Trophoblast cell (in vitro differentiated cells and primary cell): ENCODE measurements at regions not wholly inside any gene's neighbourhood (a gene's known extent, or its start where the extent isn't known, plus 50 kb on each side); places are given as distances from the start of the nearest gene placed in this dataset.

Experiments used
- DNase-seq, 2 donors: peaks; one replicate each; pipeline ENCODE4 v3.0.0-alpha.2; 2016
- H2AFZ ChIP-seq: 2 replicates; pipeline ENCODE4 v1.6.1; 2013; ENCODE audit warnings: low read length, moderate library complexity, mild to moderate bottlenecking; ENCODE audit not compliant: insufficient read depth, poor library complexity
- H2AK5ac ChIP-seq: 2 replicates; pipeline ENCODE4 v1.6.1; 2013; ENCODE audit warnings: mild to moderate bottlenecking, low read length
- H2BK120ac ChIP-seq: 2 replicates; pipeline ENCODE4 v1.6.1; 2013; ENCODE audit warnings: low read length, mild to moderate bottlenecking, moderate library complexity; ENCODE audit not compliant: insufficient read depth, poor library complexity
- H2BK12ac ChIP-seq: 2 replicates; pipeline ENCODE4 v1.6.1; 2013; ENCODE audit warnings: mild to moderate bottlenecking, low read length, moderate library complexity
- H2BK5ac ChIP-seq: 2 replicates; pipeline ENCODE4 v1.6.1; 2013; ENCODE audit warnings: low read length, low read depth, moderate library complexity, mild to moderate bottlenecking; ENCODE audit not compliant: poor library complexity
- H3K14ac ChIP-seq: 2 replicates; pipeline ENCODE4 v1.6.1; 2013; ENCODE audit warnings: mild to moderate bottlenecking, low read length
- H3K18ac ChIP-seq: 2 replicates; pipeline ENCODE4 v1.6.1; 2013; ENCODE audit warnings: mild to moderate bottlenecking, low read length
- H3K23ac ChIP-seq: 2 replicates; pipeline ENCODE4 v1.6.1; 2013; ENCODE audit warnings: low read length
- H3K27ac ChIP-seq: 2 replicates; pipeline ENCODE4 v1.5.1; 2013; ENCODE audit warnings: low read depth, mild to moderate bottlenecking, inconsistent platforms, low read length, moderate library complexity
- H3K27me3 ChIP-seq: 2 replicates; pipeline ENCODE4 v1.6.1; 2013; ENCODE audit warnings: inconsistent platforms, mild to moderate bottlenecking, low read length, moderate library complexity; ENCODE audit not compliant: insufficient read depth
- H3K36me3 ChIP-seq, 2 experiments: 1 replicate in 1 of 2; 2 replicates in 1 of 2; pipeline ENCODE4 v1.6.1; 2013; ENCODE audit warnings: low read length in 2 of 2, mild to moderate bottlenecking in 2 of 2, moderate library complexity in 1 of 2; ENCODE audit not compliant: insufficient read depth in 2 of 2, control insufficient read depth in 1 of 2
- H3K4ac ChIP-seq: 2 replicates; pipeline ENCODE4 v1.6.1; 2013; ENCODE audit warnings: low read depth, mild to moderate bottlenecking, low read length, moderate library complexity
- H3K4me1 ChIP-seq, 2 experiments: 1 replicate in 1 of 2; 2 replicates in 1 of 2; pipeline ENCODE4 v1.6.1; 2013; ENCODE audit warnings: low read length in 2 of 2, mild to moderate bottlenecking in 2 of 2, moderate library complexity in 1 of 2; ENCODE audit not compliant: insufficient read depth in 2 of 2, control insufficient read depth in 1 of 2
- H3K4me2 ChIP-seq: 2 replicates; pipeline ENCODE4 v1.6.1; 2013; ENCODE audit warnings: inconsistent platforms, mild to moderate bottlenecking, low read length, moderate library complexity
- H3K4me3 ChIP-seq: 2 replicates; pipeline ENCODE4 v1.5.1; 2013; ENCODE audit warnings: mild to moderate bottlenecking, low read depth, low read length, inconsistent platforms
- H3K79me1 ChIP-seq: one replicate; pipeline ENCODE4 v1.6.1; 2013; ENCODE audit warnings: low read length
- H3K79me2 ChIP-seq: 2 replicates; pipeline ENCODE4 v1.6.1; 2013; ENCODE audit warnings: low read length, mild to moderate bottlenecking; ENCODE audit not compliant: control insufficient read depth, insufficient read depth, poor library complexity
- H3K9ac ChIP-seq: 2 replicates; pipeline ENCODE4 v1.6.1; 2013; ENCODE audit warnings: mild to moderate bottlenecking, low read length
- H3K9me3 ChIP-seq: 2 replicates; pipeline ENCODE4 v1.6.1; 2013; ENCODE audit warnings: low read depth, mild to moderate bottlenecking, control low read depth, inconsistent platforms, low read length; ENCODE audit not compliant: insufficient read depth
- H4K12ac ChIP-seq: 2 replicates; pipeline ENCODE4 v1.6.1; 2013; ENCODE audit warnings: low read depth, mild to moderate bottlenecking, low read length, moderate library complexity
- H4K8ac ChIP-seq: 2 replicates; pipeline ENCODE4 v1.6.1; 2013; ENCODE audit warnings: low read depth, mild to moderate bottlenecking, low read length, moderate library complexity
- H4K91ac ChIP-seq: one replicate; pipeline ENCODE4 v1.6.1; 2013; ENCODE audit warnings: low read depth, mild to moderate bottlenecking, low read length, moderate library complexity
- WGBS: extraction: QIAGEN DNeasy Blood & Tissue Kit; methylation state at CpG from one replicate; pipeline ENCODE4 v1.1.7; 2013; ENCODE audit warnings: missing lambda C conversion rate; ENCODE audit not compliant: insufficient read length, insufficient coverage; ENCODE audit errors: extremely low coverage; 5-methylcytosine and 5-hydroxymethylcytosine counted together

DNA sequence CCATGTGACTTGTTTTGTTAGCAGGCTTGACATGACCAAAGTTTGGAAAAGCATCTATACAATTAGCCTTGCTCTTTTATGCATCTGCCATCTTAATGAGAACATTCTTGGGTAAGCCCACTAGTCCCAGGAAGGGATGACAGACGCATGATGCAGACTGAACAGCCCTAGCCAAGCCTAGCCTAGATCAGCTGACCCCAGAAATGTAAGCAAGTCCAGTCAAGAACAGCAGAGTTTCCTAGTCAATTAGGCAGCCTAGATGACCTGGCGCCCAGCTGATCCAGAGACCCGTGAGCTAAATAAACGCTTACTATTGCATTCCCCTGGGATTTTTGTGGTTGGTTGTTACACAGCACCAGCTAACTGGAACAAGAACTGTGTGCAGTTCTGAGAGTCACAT is 457.9 kb downstream of the BCOR start:
- no peaks in the 10 kb centered on the region for H3K9me3 ChIP-seq

GRCh38 chrX:39640866-39641265 is 456.9 kb downstream of the BCOR start:
- DNase-seq = no peak
- H3K4me3 ChIP-seq = no peak overlapping the region
- H3K9me3 ChIP-seq = no peaks in the 10 kb centered on the region
- no peaks in the 10 kb centered on the region for H3K79me1 ChIP-seq
- H2BK5ac ChIP-seq = no peak overlapping the region
- H2AFZ ChIP-seq = no peak overlapping the region
- no peak overlapping the region for H2BK12ac ChIP-seq
- H3K27ac ChIP-seq = no peak overlapping the region
- WGBS = no CpG with 5 or more reads among the region's 2 CpGs
- no peaks in the 10 kb centered on the region for H3K79me2 ChIP-seq
- no peaks in the 10 kb centered on the region for H3K4me1 ChIP-seq
- H3K23ac ChIP-seq = no peak overlapping the region
- no peaks in the 10 kb centered on the region for H3K27me3 ChIP-seq
- H3K18ac ChIP-seq = no peak overlapping the region
- no peak overlapping the region for H4K12ac ChIP-seq
- no peaks in the 10 kb centered on the region for H3K36me3 ChIP-seq
- no peak overlapping the region for H3K4ac ChIP-seq
- H4K91ac ChIP-seq = no peak overlapping the region
- H2BK120ac ChIP-seq = no peak overlapping the region
- H4K8ac ChIP-seq = no peak overlapping the region
- H2AK5ac ChIP-seq = no peak overlapping the region
- H3K14ac ChIP-seq = no peak overlapping the region
- no peak overlapping the region for H3K4me2 ChIP-seq
- no peak overlapping the region for H3K9ac ChIP-seq

More for the DNA sequence above, 457.9 kb downstream of the BCOR start:
- H2AK5ac ChIP-seq = no peak overlapping the region
- no peak overlapping the region for H3K9ac ChIP-seq
- no peak overlapping the region for H3K27ac ChIP-seq
- H3K4ac ChIP-seq = no peak overlapping the region
- no peaks in the 10 kb centered on the region for H3K36me3 ChIP-seq
- H3K4me1 ChIP-seq = no peaks in the 10 kb centered on the region
- no peak overlapping the region for H3K4me2 ChIP-seq
- H3K4me3 ChIP-seq = no peak overlapping the region
- no peak overlapping the region for H4K12ac ChIP-seq
- H2BK12ac ChIP-seq = no peak overlapping the region
- no peak overlapping the region for H4K91ac ChIP-seq
- H2BK120ac ChIP-seq = no peak overlapping the region
- H3K23ac ChIP-seq = no peak overlapping the region
- no peak for DNase-seq
- WGBS = no CpG with 5 or more reads among the region's 4 CpGs
- no peak overlapping the region for H4K8ac ChIP-seq
- no peaks in the 10 kb centered on the region for H3K79me1 ChIP-seq
- H2AFZ ChIP-seq = no peak overlapping the region
- H2BK5ac ChIP-seq = no peak overlapping the region
- H3K79me2 ChIP-seq = no peaks in the 10 kb centered on the region
- no peak overlapping the region for H3K18ac ChIP-seq
- H3K14ac ChIP-seq = no peak overlapping the region
- no peaks in the 10 kb centered on the region for H3K27me3 ChIP-seq

DNA sequence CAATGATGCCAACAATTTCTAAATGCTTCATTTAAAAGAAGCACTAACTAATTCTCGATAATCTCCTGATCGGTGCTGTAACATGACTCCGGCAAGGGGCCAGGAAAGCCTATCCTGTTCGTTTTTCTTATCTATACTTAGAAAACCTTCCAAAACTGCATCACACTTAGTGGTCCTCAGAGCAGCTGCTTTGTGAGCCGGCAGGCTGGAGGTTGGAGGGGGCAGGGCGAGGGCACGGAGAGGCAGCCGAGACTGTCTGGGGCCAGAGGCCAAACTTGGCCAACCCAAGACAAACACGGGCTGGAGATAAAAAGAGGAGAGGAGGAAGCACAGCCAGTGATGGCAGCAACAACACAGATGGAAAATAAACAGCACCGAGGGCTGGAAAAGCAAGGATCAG is 455.7 kb downstream of the BCOR start:
- Histone ChIP-seq H3K27me3 (no peaks in the 10 kb centered on the region), H2BK120ac (no peak overlapping the region), H3K4ac (no peak overlapping the region), H3K9me3 (no peaks in the 10 kb centered on the region), H3K27ac (no peak overlapping the region), H4K12ac (no peak overlapping the region), H3K4me2 (no peak overlapping the region), H2BK5ac (no peak overlapping the region), H2AK5ac (no peak overlapping the region), H3K14ac (no peak overlapping the region), H2AFZ (no peak overlapping the region), H3K36me3 (no peaks in the 10 kb centered on the region), H3K23ac (no peak overlapping the region), H3K18ac (no peak overlapping the region), H2BK12ac (no peak overlapping the region), H3K4me3 (no peak overlapping the region), H4K8ac (no peak overlapping the region), H3K79me2 (no peaks in the 10 kb centered on the region), H3K9ac (no peak overlapping the region), H4K91ac (no peak overlapping the region), H3K4me1 (no peaks in the 10 kb centered on the region), H3K79me1 (no peaks in the 10 kb centered on the region)
- no peak for DNase-seq
- no CpG with 5 or more reads among the region's 10 CpGs for WGBS

- Histone ChIP-seq H3K79me1 (no peaks in the 10 kb centered on the region), H3K4me3 (no peak overlapping the region), H3K23ac (no peak overlapping the region), H2BK5ac (no peak overlapping the region), H3K27ac (no peak overlapping the region), H2BK120ac (no peak overlapping the region), H3K4ac (no peak overlapping the region), H3K4me1 (no peaks in the 10 kb centered on the region), H2AFZ (no peak overlapping the region), H3K14ac (no peak overlapping the region), H2AK5ac (no peak overlapping the region), H3K27me3 (no peaks in the 10 kb centered on the region), H3K18ac (no peak overlapping the region), H3K79me2 (no peaks in the 10 kb centered on the region), H2BK12ac (no peak overlapping the region), H3K4me2 (no peak overlapping the region), H3K9me3 (no peaks in the 10 kb centered on the region), H3K36me3 (no peaks in the 10 kb centered on the region), H4K8ac (no peak overlapping the region), H4K12ac (no peak overlapping the region), H3K9ac (no peak overlapping the region), H4K91ac (no peak overlapping the region)
- DNase-seq = no peak
- no CpG with 5 or more reads among the region's 3 CpGs for WGBS
These were observed 454.2 kb downstream of the BCOR start for GRCh38 chrX:39643550-39643949.
